ENCODE measurements at regions not wholly inside any gene's neighbourhood (a gene's known extent, or its start where the extent isn't known, plus 50 kb on each side); places are given as distances from the start of the nearest gene placed in this dataset.

DNA sequence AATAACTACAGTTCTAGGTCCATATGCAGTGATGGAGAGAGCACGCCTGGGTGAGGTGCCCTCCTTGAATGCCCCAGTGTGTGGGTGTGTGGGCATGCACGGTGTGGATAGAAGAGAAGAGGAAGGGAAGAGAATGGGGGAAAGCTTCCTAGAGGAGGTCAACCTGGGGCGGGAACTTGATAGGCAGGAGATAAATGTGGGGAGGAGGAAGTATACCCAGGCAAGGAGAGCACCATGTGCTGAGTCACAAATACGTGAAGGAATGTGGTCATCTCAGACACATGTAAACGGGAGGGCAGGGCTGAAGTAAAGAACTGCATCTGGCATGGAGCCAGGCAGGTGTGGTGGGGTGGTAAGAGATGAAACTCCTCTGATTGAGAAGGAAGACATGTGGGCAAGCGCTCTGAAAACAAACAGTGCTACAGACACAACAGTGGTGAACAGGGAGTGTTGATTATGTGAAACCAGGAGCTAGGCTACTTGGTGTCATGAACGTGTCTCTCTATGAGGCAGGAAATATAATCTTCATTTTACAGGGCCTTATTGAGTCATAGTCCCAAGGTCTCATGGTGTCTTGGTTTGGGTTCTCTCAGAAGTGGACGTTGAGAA is 61.5 kb upstream of the EED start:
- CTCF ChIA-PET, result interaction anchor here (0.7 to 1.2 kb wide), 2 partner anchors 11 to 67 kb away, joined by 3 to 6 read pairs; no protein-coding TSS in a partner anchor
- no peak overlapping the region for H3K4me3 Mint-ChIP-seq (ENCODE audit: low read depth, unreplicated experiment)
- H3K27ac Mint-ChIP-seq (ENCODE audit: unreplicated experiment), result no peak overlapping the region
- BruUV-seq (replicated peaks), result no TSS peak
- no peaks in the 10 kb centered on the region for H3K9me3 Mint-ChIP-seq (ENCODE audit: low read depth, unreplicated experiment)
- H3K36me3 Mint-ChIP-seq (ENCODE audit: insufficient read depth, unreplicated experiment), result no peaks in the 10 kb centered on the region
- DNase-seq, result peak; percentile 69
- TF ChIP-seq, protein P1, sequence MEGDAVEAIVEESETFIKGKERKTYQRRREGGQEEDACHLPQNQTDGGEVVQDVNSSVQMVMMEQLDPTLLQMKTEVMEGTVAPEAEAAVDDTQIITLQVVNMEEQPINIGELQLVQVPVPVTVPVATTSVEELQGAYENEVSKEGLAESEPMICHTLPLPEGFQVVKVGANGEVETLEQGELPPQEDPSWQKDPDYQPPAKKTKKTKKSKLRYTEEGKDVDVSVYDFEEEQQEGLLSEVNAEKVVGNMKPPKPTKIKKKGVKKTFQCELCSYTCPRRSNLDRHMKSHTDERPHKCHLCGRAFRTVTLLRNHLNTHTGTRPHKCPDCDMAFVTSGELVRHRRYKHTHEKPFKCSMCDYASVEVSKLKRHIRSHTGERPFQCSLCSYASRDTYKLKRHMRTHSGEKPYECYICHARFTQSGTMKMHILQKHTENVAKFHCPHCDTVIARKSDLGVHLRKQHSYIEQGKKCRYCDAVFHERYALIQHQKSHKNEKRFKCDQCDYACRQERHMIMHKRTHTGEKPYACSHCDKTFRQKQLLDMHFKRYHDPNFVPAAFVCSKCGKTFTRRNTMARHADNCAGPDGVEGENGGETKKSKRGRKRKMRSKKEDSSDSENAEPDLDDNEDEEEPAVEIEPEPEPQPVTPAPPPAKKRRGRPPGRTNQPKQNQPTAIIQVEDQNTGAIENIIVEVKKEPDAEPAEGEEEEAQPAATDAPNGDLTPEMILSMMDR (IDR thresholded peaks at IDR 0.05; ENCODE audit: unreplicated experiment), result no peak
- H3K4me1 Mint-ChIP-seq (ENCODE audit: low read depth, unreplicated experiment), result peaks cover 9% of the 10 kb centered on the region
- no peaks in the 10 kb centered on the region for H3K27me3 Mint-ChIP-seq (ENCODE audit: unreplicated experiment)
- intact Hi-C loops (cut with micrococcal nuclease; ENCODE audit: unreplicated experiment), result no loop called here

DNA sequence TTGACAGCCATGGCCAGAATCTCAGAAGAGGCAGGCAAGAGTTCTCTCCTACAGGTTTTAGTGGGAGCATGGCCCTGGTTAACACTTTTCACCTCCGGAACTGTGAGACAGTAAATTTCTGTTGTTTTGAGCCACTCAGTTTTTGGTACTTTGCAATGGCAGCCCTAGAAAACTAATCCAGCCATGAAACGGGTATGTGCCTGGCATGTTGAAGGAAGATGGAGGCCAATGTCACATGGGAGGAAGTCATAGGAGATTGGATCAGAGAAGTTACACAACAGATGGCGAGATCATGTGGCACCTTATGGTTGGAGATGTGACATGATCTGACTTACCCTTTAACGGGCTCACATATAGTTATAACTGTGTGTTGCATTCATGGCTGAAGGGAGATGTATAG is 63.2 kb upstream of the EED start:
- CTCF ChIA-PET, result no interaction called here
- Mint-ChIP-seq H3K27me3 (ENCODE audit: unreplicated experiment) (no peaks in the 10 kb centered on the region), H3K27ac (ENCODE audit: unreplicated experiment) (no peak overlapping the region), H3K4me1 (ENCODE audit: low read depth, unreplicated experiment) (peaks cover 15% of the 10 kb centered on the region), H3K4me3 (ENCODE audit: low read depth, unreplicated experiment) (no peak overlapping the region), H3K9me3 (ENCODE audit: low read depth, unreplicated experiment) (no peaks in the 10 kb centered on the region), H3K36me3 (ENCODE audit: insufficient read depth, unreplicated experiment) (no peaks in the 10 kb centered on the region)
- no peak for DNase-seq
- intact Hi-C loops (cut with micrococcal nuclease; ENCODE audit: unreplicated experiment), result no loop called here
- TF ChIP-seq, protein P1 (IDR thresholded peaks at IDR 0.05; ENCODE audit: unreplicated experiment), result no peak
- BruUV-seq (replicated peaks), result no TSS peak

DNA sequence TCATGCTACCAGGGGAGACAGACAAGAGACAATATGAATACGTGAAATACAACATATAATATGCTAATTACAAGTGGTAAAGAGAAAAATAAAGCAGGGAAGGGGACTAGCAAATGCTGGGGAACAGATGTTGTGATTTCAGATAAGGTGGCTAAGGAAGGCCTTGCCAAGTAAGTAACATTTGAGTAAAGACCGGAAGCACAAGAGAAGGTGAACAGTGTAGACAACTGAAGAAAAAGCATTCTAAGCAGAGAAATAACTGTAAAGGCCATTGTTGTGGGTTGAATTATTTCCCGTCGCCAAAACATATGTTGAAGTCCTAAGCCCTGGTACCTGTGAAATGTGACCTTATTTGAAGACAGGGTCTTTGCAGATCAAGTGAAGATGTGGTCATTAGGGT is 63.7 kb upstream of the EED start:
- BruUV-seq (replicated peaks), result no TSS peak
- Mint-ChIP-seq H3K27me3 (ENCODE audit: unreplicated experiment) (no peaks in the 10 kb centered on the region), H3K4me3 (ENCODE audit: low read depth, unreplicated experiment) (no peak overlapping the region), H3K27ac (ENCODE audit: unreplicated experiment) (no peak overlapping the region), H3K4me1 (ENCODE audit: low read depth, unreplicated experiment) (peaks cover 15% of the 10 kb centered on the region), H3K9me3 (ENCODE audit: low read depth, unreplicated experiment) (no peaks in the 10 kb centered on the region), H3K36me3 (ENCODE audit: insufficient read depth, unreplicated experiment) (no peaks in the 10 kb centered on the region)
- CTCF ChIA-PET, result no interaction called here
- intact Hi-C loops (cut with micrococcal nuclease; ENCODE audit: unreplicated experiment), result no loop called here
- TF ChIP-seq, protein P1 (IDR thresholded peaks at IDR 0.05; ENCODE audit: unreplicated experiment), result no peak
- no peak for DNase-seq

DNA sequence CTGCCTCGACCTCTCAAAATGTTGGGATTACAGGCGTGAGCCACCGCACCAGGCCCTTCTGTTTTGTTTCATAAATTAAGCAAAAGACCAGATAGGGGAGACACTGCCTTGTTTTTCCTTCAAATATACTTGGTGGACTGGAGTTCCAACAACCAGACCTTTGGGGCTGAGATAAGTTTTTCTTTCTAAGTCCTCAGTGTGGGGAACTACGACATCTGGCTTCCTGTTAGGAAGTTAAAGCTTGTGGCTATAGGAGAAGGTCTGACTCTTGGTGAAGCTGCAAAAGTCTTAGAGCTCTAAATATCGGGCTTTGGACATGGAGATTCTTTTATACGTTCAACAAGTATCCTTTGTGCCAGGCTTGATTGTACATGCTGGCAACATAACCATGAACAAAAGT is 64.1 kb upstream of the EED start:
- no peaks in the 10 kb centered on the region for H3K27me3 Mint-ChIP-seq (ENCODE audit: unreplicated experiment)
- H3K36me3 Mint-ChIP-seq (ENCODE audit: insufficient read depth, unreplicated experiment), result no peaks in the 10 kb centered on the region
- H3K4me1 Mint-ChIP-seq (ENCODE audit: low read depth, unreplicated experiment), result peaks cover 15% of the 10 kb centered on the region

More for the DNA sequence above, 64.1 kb upstream of the EED start:
- BruUV-seq (replicated peaks), result no TSS peak
- DNase-seq, result no peak
- no peak overlapping the region for H3K4me3 Mint-ChIP-seq (ENCODE audit: low read depth, unreplicated experiment)
- TF ChIP-seq, protein P1 (IDR thresholded peaks at IDR 0.05; ENCODE audit: unreplicated experiment), result no peak
- CTCF ChIA-PET, result no interaction called here
- H3K9me3 Mint-ChIP-seq (ENCODE audit: low read depth, unreplicated experiment), result no peaks in the 10 kb centered on the region
- H3K27ac Mint-ChIP-seq (ENCODE audit: unreplicated experiment), result no peak overlapping the region
- intact Hi-C loops (cut with micrococcal nuclease; ENCODE audit: unreplicated experiment), result no loop called here

Data from Calu3 (cell line).